ENCODE measurements at regions not wholly inside any gene's neighbourhood (a gene's known extent, or its start where the extent isn't known, plus 50 kb on each side); places are given as distances from the start of the nearest gene placed in this dataset.

GRCh38 chr2:144965172-144965571 is 445.3 kb upstream of the ZEB2 start:
- DNase-seq = no peak

- DNase-seq = no peak
Observed at GRCh38 chr2:144963031-144963430, 443.1 kb upstream of the ZEB2 start.

- DNase-seq = no peak
Observed at GRCh38 chr2:144959416-144959815, 439.5 kb upstream of the ZEB2 start.

- DNase-seq = no peak
Observed at GRCh38 chr2:144950899-144951560, 431.1 kb upstream of the ZEB2 start.

GRCh38 chr2:144948205-144948855 is 428.4 kb upstream of the ZEB2 start:
- DNase-seq = no peak

GRCh38 chr2:144947709-144948037 is 427.8 kb upstream of the ZEB2 start:
- DNase-seq = no peak

- DNase-seq = no peak
Observed at GRCh38 chr2:144946263-144946662, 426.3 kb upstream of the ZEB2 start.

- no peak for DNase-seq
Observed at GRCh38 chr2:144944546-144945220, 424.8 kb upstream of the ZEB2 start.

GRCh38 chr2:144943986-144944385 is 424.1 kb upstream of the ZEB2 start:
- DNase-seq = no peak

GRCh38 chr2:144943293-144943941 is 423.5 kb upstream of the ZEB2 start:
- DNase-seq = no peak

GRCh38 chr2:144942516-144943256 is 422.8 kb upstream of the ZEB2 start:
- no peak for DNase-seq

- no peak for DNase-seq
Observed at GRCh38 chr2:144941743-144942488, 422.0 kb upstream of the ZEB2 start.

GRCh38 chr2:144939590-144939989 is 419.7 kb upstream of the ZEB2 start:
- no peak for DNase-seq

GRCh38 chr2:144937910-144938709 is 418.2 kb upstream of the ZEB2 start:
- DNase-seq = no peak

GRCh38 chr2:144937066-144937465 is 417.1 kb upstream of the ZEB2 start:
- no peak for DNase-seq

GRCh38 chr2:144936442-144936841 is 416.5 kb upstream of the ZEB2 start:
- no peak for DNase-seq

- DNase-seq = no peak
Observed at GRCh38 chr2:144935736-144936135, 415.8 kb upstream of the ZEB2 start.

- DNase-seq = no peak
Observed at GRCh38 chr2:144935191-144935590, 415.3 kb upstream of the ZEB2 start.

- no peak for DNase-seq
Observed at GRCh38 chr2:144931960-144932359, 412.0 kb upstream of the ZEB2 start.

GRCh38 chr2:144931480-144931879 is 411.6 kb upstream of the ZEB2 start:
- no peak for DNase-seq

- no peak for DNase-seq
Observed at GRCh38 chr2:144927429-144927828, 407.5 kb upstream of the ZEB2 start.

- DNase-seq = no peak
Observed at GRCh38 chr2:144925886-144926285, 406.0 kb upstream of the ZEB2 start.

Data from femur (tissue), 1 donor.